Astrocyte of the cerebellum (primary cell): ENCODE measurements at regions not wholly inside any gene's neighbourhood (a gene's known extent, or its start where the extent isn't known, plus 50 kb on each side); places are given as distances from the start of the nearest gene placed in this dataset.

Experiments
- DNase-seq: peaks from one replicate; pipeline ENCODE4 v3.0.0-alpha.2; 2011; ENCODE audit warnings: low read depth
- H3K4me3 ChIP-seq: 2 replicates; pipeline ENCODE4 v1.5.1; 2011; ENCODE audit warnings: mild to moderate bottlenecking, low read depth, low read length, moderate library complexity
- CTCF ChIP-seq: IDR thresholded peaks from 2 replicates; pipeline ENCODE4 v1.5.1; 2012; ENCODE audit warnings: low read length, low read depth, moderate library complexity, mild to moderate bottlenecking; ENCODE audit errors: missing control alignments
- in situ Hi-C: cut with HindIII; loops from 2 replicates; pipeline ENCODE4 v1.10.0; 2017; ENCODE audit warnings: low sequenced_read_pairs

GRCh38 chr7:137082391-137082790, 213.9 kb downstream of the CHRM2 start:
- no peak for TF ChIP-seq CTCF
- no peak overlapping the region for H3K4me3 ChIP-seq
- no peak for DNase-seq
- in situ Hi-C loops: no loop called here

- in situ Hi-C loops: no loop called here
- no peak overlapping the region for H3K4me3 ChIP-seq
- no peak for TF ChIP-seq CTCF
- DNase-seq: peak; percentile 98
Observed at GRCh38 chr7:137081321-137082093, 213.1 kb downstream of the CHRM2 start.

DNA sequence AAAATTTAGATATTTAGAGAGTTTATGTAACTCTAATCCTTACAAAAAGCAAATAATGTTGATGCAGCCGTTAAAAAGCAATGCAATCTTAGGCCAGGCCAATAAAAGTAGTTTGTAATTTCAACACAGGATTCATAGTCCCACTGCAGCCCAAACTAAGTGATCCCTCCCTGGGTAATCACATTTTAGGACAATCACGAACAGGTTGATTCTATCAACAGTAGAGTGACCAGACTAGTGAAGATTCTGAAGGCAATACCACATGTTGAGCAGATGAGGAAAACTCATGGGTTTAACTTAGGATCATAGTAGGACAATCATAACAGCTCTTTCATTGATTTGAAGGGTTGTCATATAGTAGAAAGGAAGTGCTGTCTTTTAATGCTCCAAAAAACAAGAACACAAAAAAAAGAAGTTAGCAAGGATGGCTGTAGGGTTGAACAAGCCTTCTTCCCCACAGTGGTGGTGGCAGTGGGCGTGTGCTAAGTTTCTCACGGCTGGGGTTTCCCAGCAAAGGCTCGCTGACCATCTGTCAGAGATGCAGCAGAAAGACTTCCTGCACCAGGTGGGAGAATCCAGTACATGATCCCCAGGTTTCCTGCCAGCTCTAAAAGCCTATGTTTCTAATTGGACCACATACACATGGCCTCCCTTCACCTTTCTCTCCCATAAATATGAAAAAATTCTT, 212.2 kb downstream of the CHRM2 start:
- no peak overlapping the region for H3K4me3 ChIP-seq
- TF ChIP-seq CTCF: no peak
- no peak for DNase-seq
- in situ Hi-C loops: no loop called here

GRCh38 chr7:137078781-137079180, 210.3 kb downstream of the CHRM2 start:
- no peak overlapping the region for H3K4me3 ChIP-seq
- TF ChIP-seq CTCF: no peak
- in situ Hi-C loops: no loop called here
- DNase-seq: no peak

DNA sequence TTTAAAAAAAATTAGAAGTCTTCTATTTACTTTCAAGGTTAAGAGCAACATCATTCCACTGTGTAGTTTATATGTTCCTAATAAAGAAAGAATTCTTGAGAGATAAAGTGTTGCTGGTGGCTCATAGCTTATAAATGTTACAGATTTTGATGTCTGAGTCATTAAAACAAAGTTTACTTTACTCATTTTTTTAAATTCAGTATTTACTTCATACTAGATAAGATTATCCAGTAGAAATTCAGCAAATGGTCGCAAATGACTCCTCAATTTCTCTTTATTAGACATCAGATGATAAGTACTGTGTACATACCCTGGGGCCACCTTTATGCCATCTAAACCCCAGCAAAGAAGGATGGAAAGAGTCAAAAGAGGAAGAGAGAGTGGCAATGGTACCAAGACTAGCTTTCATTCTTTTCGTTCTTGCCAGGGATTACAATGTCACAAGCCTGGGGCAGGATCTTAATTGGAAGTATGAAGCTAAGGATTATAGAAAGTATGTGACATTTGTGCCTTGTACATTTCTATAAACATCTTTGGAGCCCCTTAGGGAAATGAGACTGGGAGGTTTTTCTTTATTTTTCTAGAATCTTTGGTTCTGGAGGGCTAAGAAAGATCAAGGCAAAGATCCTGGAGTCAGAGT, 206.1 kb downstream of the CHRM2 start:
- H3K4me3 ChIP-seq: no peak overlapping the region
- TF ChIP-seq CTCF: no peak
- DNase-seq: no peak
- in situ Hi-C loops: no loop called here

DNA sequence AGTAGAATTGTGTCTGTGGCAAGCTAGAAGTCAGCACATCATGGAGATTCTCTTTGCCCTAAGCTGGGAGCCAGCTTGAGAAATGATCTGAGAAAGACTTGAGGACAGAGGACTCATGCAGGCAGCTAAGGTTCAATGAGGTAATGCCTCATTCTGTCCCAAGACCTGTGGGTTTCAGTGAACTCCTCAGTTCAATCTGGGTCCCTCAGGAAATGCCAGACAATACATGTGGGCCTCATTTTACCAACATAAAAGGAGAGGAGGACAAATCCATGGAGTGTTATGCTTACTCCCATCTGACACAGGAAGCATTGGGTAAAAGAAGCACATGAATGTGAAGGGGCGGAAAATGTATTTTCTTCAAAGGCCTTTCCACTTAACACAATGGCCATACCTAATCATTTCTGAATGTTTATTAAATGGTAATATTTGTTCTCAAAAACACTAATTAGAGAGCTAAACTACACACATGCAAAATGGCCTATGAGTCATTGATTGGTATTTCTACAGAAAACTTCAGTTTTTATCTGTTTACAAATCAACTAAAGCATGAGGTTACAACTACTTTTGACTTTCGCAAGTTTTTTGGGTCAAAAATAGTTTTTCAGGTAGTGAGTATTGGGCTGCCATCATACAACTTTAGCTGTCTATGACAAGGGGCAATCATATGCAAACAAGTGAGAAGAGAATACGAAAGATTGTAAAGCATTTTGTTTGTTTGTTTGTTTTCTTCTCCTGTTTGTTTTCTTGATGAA, 205.3 kb downstream of the CHRM2 start:
- DNase-seq: no peak
- in situ Hi-C loops: no loop called here
- TF ChIP-seq CTCF: no peak
- H3K4me3 ChIP-seq: no peak overlapping the region
